Putamen (tissue), 1 donor: ENCODE measurements at regions not wholly inside any gene's neighbourhood (a gene's known extent, or its start where the extent isn't known, plus 50 kb on each side); places are given as distances from the start of the nearest gene placed in this dataset.
"Not testable (repeated sequence)": the region's sequence is repeated elsewhere in the genome, so short reads cannot be mapped to it uniquely, and the experiment has no call there.

ENCODE experiments used
- DNase-seq: peaks from one replicate; pipeline ENCODE4 v3.0.0-alpha.2; 2016; ENCODE audit warnings: low spot score

GRCh38 chr5:28929366-28929765, 1891.0 kb upstream of the CDH9 start:
- DNase-seq, result not testable (repeated sequence)

- not testable (repeated sequence) for DNase-seq
Observed at GRCh38 chr5:28928327-28928790, 1890.0 kb upstream of the CDH9 start.

GRCh38 chr5:28927559-28928326, 1889.4 kb upstream of the CDH9 start:
- DNase-seq, result no peak

GRCh38 chr5:28926422-28926821, 1888.0 kb upstream of the CDH9 start:
- no peak for DNase-seq

GRCh38 chr5:28917631-28918030, 1879.2 kb upstream of the CDH9 start:
- DNase-seq, result no peak

GRCh38 chr5:28914297-28914696, 1875.9 kb upstream of the CDH9 start:
- no peak for DNase-seq

GRCh38 chr5:28903643-28904042, 1865.3 kb upstream of the CDH9 start:
- no peak for DNase-seq

- DNase-seq, result no peak
Observed at GRCh38 chr5:28896949-28897348, 1858.6 kb upstream of the CDH9 start.

- no peak for DNase-seq
Observed at GRCh38 chr5:28880936-28881335, 1842.5 kb upstream of the CDH9 start.

- no peak for DNase-seq
Observed at GRCh38 chr5:28877050-28877449, 1838.7 kb upstream of the CDH9 start.

GRCh38 chr5:28864006-28864405, 1825.6 kb upstream of the CDH9 start:
- no peak for DNase-seq

GRCh38 chr5:28862860-28863196, 1824.4 kb upstream of the CDH9 start:
- DNase-seq, result no peak

GRCh38 chr5:28862137-28862859, 1823.9 kb upstream of the CDH9 start:
- no peak for DNase-seq

- no peak for DNase-seq
Observed at GRCh38 chr5:28855626-28856025, 1817.2 kb upstream of the CDH9 start.

GRCh38 chr5:28850320-28850921, 1812.0 kb upstream of the CDH9 start:
- DNase-seq, result no peak

- no peak for DNase-seq
Observed at GRCh38 chr5:28831042-28831441, 1792.7 kb upstream of the CDH9 start.

- no peak for DNase-seq
Observed at GRCh38 chr5:28823231-28823630, 1784.8 kb upstream of the CDH9 start.

- no peak for DNase-seq
Observed at GRCh38 chr5:28822071-28822470, 1783.7 kb upstream of the CDH9 start.

- no peak for DNase-seq
Observed at GRCh38 chr5:28810751-28811136, 1772.4 kb upstream of the CDH9 start.

GRCh38 chr5:28809811-28810750, 1771.7 kb upstream of the CDH9 start:
- no peak for DNase-seq

- DNase-seq, result no peak
Observed at GRCh38 chr5:28808967-28809810, 1770.8 kb upstream of the CDH9 start.
